Mammary epithelial cell (primary cell): ENCODE measurements at regions not wholly inside any gene's neighbourhood (a gene's known extent, or its start where the extent isn't known, plus 50 kb on each side); places are given as distances from the start of the nearest gene placed in this dataset.

Experiments used
- EZH2 ChIP-seq: IDR thresholded peaks from 2 replicates; pipeline ENCODE4 v1.6.1; 2012; ENCODE audit warnings: low read length, inconsistent platforms, borderline replicate concordance
- TF ChIP-seq, protein P1 (sequence below), 2 donors: IDR thresholded peaks in 1 of 2; conservative IDR thresholded peaks in 1 of 2; 2 replicates each; pipeline ENCODE4 v1.5.1; 2011 to 2012; ENCODE audit warnings: inconsistent platforms in 2 of 2, low read length in 2 of 2, mild to moderate bottlenecking in 2 of 2, control low read depth in 1 of 2, low read depth in 1 of 2; ENCODE audit not compliant: insufficient read depth in 1 of 2; ENCODE audit errors: extremely low read depth in 1 of 2

DNA sequence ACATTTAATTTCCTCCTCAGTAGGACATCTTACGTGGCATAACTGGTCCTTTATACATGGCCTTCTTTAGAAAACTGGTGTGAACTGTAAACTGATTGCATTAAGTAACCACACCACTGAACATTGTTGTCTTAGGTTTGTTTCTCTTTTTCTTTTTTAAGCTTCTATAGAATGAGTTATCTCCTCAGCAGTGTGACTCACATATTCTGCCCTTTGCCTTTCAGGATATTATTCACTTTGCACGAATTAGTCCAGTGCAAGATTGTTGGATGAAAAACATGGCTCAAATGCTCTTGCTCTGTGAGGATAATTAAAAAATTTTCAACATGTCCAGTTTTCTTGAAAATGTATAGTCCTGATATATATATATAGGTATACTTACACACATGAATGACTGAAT lies 147.6 kb downstream of the KBTBD8 start:
- TF ChIP-seq, protein P1, sequence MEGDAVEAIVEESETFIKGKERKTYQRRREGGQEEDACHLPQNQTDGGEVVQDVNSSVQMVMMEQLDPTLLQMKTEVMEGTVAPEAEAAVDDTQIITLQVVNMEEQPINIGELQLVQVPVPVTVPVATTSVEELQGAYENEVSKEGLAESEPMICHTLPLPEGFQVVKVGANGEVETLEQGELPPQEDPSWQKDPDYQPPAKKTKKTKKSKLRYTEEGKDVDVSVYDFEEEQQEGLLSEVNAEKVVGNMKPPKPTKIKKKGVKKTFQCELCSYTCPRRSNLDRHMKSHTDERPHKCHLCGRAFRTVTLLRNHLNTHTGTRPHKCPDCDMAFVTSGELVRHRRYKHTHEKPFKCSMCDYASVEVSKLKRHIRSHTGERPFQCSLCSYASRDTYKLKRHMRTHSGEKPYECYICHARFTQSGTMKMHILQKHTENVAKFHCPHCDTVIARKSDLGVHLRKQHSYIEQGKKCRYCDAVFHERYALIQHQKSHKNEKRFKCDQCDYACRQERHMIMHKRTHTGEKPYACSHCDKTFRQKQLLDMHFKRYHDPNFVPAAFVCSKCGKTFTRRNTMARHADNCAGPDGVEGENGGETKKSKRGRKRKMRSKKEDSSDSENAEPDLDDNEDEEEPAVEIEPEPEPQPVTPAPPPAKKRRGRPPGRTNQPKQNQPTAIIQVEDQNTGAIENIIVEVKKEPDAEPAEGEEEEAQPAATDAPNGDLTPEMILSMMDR (conservative IDR thresholded peaks at IDR 0.05 in 1 of 2, IDR thresholded peaks at IDR 0.05 in 1 of 2; ENCODE audit: extremely low read depth in 1 of 2, insufficient read depth in 1 of 2, low read depth in 1 of 2, low read length in 2 of 2): no peak
- TF ChIP-seq EZH2: no peak
